A673 (cell line): ENCODE measurements at regions not wholly inside any gene's neighbourhood (a gene's known extent, or its start where the extent isn't known, plus 50 kb on each side); places are given as distances from the start of the nearest gene placed in this dataset.

Experiments
- CTCF ChIP-seq: fragments of 300-800, 200-600 bp; sonication (generic); conservative IDR thresholded peaks from 2 replicates; pipeline ENCODE4 v1.5.1; 2017; ENCODE audit warnings: low read depth, mild to moderate bottlenecking, antibody characterized with exemption, low read length, moderate library complexity, mixed read lengths
- EZH2 ChIP-seq: fragments of 200-600 bp; sonication (generic); IDR thresholded peaks from 2 replicates; pipeline ENCODE4 v1.6.1; 2017; ENCODE audit warnings: borderline replicate concordance, low read depth, mild to moderate bottlenecking, mixed read lengths, antibody characterized with exemption, low read length; ENCODE audit not compliant: poor library complexity, severe bottlenecking

GRCh38 chr5:61771062-61771461, 439.0 kb downstream of the ZSWIM6 start:
- no peak for TF ChIP-seq CTCF
- no peak for TF ChIP-seq EZH2
